KMS-11 (cell line): ENCODE measurements at regions not wholly inside any gene's neighbourhood (a gene's known extent, or its start where the extent isn't known, plus 50 kb on each side); places are given as distances from the start of the nearest gene placed in this dataset.

ENCODE experiments used
- H2AFZ ChIP-seq: fragments of 200-600 bp; sonication (generic); 2 replicates; pipeline ENCODE4 v1.6.1; 2016; ENCODE audit warnings: antibody characterized with exemption, mixed run types, low read depth
- H3K27ac ChIP-seq: fragments of 200-600 bp; sonication (generic); 2 replicates; pipeline ENCODE4 v1.6.1; 2016; ENCODE audit warnings: mild to moderate bottlenecking, mixed run types
- H3K27me3 ChIP-seq: fragments of 200-600 bp; sonication (generic); 2 replicates; pipeline ENCODE4 v1.6.1; 2017; ENCODE audit warnings: mild to moderate bottlenecking, low read depth, mixed run types, moderate library complexity; ENCODE audit not compliant: insufficient read depth
- H3K36me3 ChIP-seq: fragments of 200-600 bp; sonication (generic); 2 replicates; pipeline ENCODE4 v1.6.1; 2017; ENCODE audit warnings: mild to moderate bottlenecking, mixed run types; ENCODE audit not compliant: insufficient read depth
- H3K4me1 ChIP-seq: fragments of 200-600 bp; sonication (generic); 2 replicates; pipeline ENCODE4 v1.6.1; 2016; ENCODE audit warnings: mild to moderate bottlenecking, low read depth, mixed run types; ENCODE audit not compliant: poor library complexity, severe bottlenecking
- H3K4me2 ChIP-seq: fragments of 200-600 bp; sonication (generic); 2 replicates; pipeline ENCODE4 v1.7.0; 2016; ENCODE audit warnings: mild to moderate bottlenecking, mixed run types
- H3K4me3 ChIP-seq: fragments of 200-600 bp; sonication (generic); IDR thresholded peaks from 2 replicates; pipeline ENCODE4 v1.6.1; 2017; ENCODE audit warnings: low read depth, low read length, mixed read lengths; ENCODE audit not compliant: insufficient read depth
- H3K79me2 ChIP-seq: fragments of 200-600 bp; sonication (generic); 2 replicates; pipeline ENCODE4 v1.6.1; 2016; ENCODE audit warnings: low read depth, mixed run types; ENCODE audit not compliant: insufficient read depth
- H3K9ac ChIP-seq: fragments of 200-600 bp; sonication (generic); 2 replicates; pipeline ENCODE4 v1.6.1; 2016; ENCODE audit warnings: mild to moderate bottlenecking, mixed run types
- H4K20me1 ChIP-seq: fragments of 200-600 bp; sonication (generic); 2 replicates; pipeline ENCODE4 v1.6.1; 2016; ENCODE audit warnings: mild to moderate bottlenecking, mixed run types; ENCODE audit not compliant: insufficient read depth
- CTCF ChIP-seq: fragments of 200-600 bp; sonication (generic); conservative IDR thresholded peaks from 2 replicates; pipeline ENCODE4 v1.6.1; 2017; ENCODE audit warnings: low read depth, mild to moderate bottlenecking, antibody characterized with exemption, low read length, moderate library complexity, mixed read lengths

GRCh38 chr5:57124014-57124413, 49.8 kb upstream of the GPBP1 start:
- no peaks in the 10 kb centered on the region for H3K79me2 ChIP-seq
- TF ChIP-seq CTCF: no peak
- no peak overlapping the region for H3K9ac ChIP-seq
- H2AFZ ChIP-seq: no peak overlapping the region
- no peak overlapping the region for H3K27ac ChIP-seq
- no peaks in the 10 kb centered on the region for H3K4me1 ChIP-seq
- H3K4me3 ChIP-seq: no peak overlapping the region
- no peaks in the 10 kb centered on the region for H3K27me3 ChIP-seq
- H4K20me1 ChIP-seq: no peaks in the 10 kb centered on the region
- no peaks in the 10 kb centered on the region for H3K36me3 ChIP-seq
- no peak overlapping the region for H3K4me2 ChIP-seq
